ENCODE measurements at regions not wholly inside any gene's neighbourhood (a gene's known extent, or its start where the extent isn't known, plus 50 kb on each side); places are given as distances from the start of the nearest gene placed in this dataset.

DNA sequence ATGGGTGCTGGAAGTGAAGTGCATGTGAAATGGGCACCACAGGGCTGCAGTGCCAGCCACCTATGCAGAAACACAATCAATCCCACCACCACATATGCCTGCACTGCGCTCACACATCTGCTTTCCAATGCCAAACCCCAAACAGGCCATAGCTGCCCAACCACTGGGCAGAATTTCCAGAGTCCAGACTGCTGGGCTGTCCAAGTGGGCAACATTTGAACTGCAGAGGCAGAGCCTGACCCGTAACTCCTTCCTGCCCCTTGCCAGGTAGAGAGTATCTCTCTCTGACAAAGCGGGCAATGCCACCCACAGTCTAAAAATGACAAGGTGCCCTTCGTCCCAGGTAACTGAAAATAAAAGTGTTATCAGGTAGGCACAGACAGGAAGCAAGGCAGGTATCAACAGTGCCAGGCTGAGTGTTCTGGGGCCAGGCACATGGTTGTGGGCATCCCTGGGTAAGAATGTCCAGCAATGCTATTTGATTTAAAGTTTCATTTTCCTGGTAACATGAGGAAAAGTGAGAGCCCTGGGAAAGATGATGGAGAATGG lies 79.5 kb downstream of the FOXA2 start:
- DNase-seq (ENCODE audit: low read depth, low spot score) = no peak

DNA sequence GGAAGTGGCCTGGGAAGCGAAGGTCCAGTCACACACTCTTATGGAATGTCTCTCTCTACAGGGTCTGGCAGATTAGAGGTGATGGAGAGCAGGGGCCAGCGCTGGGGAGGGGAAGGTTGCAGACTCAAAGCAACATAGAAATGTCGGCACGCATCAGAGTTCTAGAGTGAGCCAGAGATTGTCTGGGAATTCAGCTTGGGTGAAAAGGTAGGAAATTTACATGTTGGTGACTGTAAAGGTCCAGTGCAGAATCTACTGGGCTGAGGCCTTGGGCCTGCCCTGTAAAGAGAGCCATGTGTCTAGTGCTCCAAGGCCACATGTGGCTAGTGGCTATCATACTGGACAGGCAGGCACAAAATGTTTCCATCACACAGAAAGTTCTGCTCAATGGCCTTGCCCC lies 80.8 kb downstream of the FOXA2 start:
- no peak for DNase-seq (ENCODE audit: low read depth, low spot score)

DNA sequence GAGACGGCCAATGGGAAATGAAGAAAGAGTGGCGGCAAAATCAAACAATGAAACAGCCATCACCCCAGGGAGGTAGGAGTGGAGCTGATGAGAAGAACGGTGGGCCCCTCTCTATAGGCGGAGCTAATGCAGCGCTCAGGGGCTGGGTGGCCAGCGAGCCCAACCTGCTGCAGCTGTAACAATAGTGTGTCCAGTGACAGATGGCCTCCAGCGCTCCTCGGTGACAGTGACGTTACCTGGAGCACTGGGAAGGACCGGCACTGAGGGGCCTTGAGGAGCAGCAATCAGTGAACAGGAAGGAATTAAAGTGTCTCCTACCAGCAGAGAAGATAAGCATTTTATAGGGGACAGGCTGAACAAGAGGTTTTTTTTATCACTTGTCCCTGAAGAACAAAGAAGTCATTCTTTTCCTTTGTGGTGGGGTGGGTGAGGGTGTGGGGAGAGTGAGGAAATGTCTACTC lies 81.6 kb downstream of the FOXA2 start:
- DNase-seq (ENCODE audit: low read depth, low spot score) = peak; percentile 78

DNA sequence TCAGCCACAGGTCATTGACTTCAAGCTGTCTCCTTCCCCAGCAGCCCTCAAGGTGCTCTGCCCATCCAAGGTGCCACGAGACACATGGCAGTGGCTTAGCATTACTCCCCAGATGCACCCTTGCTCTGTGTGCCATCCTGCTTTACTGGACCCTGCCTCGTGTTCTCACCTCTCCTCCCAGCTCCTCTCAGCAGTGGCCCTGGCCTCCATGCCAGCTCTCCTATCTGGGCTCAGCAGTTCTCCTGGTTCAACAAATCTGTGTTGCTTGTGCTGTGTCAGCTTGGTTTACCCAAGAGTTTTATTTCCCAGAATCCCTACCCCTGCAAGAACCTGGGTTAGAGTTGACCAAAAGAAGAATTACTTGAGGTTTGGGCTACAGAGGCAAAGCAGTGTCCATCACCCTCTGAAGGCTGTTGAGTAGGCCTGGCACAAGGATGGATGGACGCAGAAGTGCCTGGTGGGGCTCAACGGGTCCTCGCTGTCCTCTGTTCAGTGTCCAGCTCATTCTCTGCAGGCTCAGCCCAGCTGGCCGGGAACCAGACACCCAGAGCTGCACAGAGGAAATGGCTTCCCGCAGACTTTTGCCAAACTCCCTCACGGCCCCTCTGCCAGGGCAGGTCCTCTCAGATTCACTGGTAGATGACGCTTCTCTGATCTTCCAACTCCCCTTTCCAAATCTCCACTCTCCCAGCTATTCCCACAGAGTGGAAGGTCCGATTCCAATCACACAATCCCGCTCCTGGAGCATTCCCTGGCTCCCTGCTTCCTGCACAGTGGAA lies 82.6 kb downstream of the FOXA2 start:
- DNase-seq (ENCODE audit: low read depth, low spot score) = no peak

DNA sequence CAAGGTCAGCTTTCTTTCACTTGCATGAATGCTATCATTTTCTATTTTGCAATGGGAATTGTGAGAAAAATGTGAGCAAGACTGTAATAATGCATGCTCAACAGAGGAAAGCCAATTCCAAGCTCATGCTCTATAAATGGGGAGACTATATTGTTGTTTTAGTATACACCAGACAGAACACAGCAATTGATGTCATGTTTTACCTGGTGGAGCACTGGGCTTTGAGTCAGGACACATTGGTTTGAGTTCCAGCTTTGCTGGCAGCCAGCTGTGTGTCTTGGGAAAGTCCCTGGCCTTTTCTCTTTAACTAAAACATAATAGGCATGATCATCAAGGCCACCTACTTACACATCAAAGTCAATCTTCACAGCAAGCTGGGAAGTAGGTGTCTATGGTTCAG lies 83.3 kb downstream of the FOXA2 start:
- no peak for DNase-seq (ENCODE audit: low read depth, low spot score)

DNA sequence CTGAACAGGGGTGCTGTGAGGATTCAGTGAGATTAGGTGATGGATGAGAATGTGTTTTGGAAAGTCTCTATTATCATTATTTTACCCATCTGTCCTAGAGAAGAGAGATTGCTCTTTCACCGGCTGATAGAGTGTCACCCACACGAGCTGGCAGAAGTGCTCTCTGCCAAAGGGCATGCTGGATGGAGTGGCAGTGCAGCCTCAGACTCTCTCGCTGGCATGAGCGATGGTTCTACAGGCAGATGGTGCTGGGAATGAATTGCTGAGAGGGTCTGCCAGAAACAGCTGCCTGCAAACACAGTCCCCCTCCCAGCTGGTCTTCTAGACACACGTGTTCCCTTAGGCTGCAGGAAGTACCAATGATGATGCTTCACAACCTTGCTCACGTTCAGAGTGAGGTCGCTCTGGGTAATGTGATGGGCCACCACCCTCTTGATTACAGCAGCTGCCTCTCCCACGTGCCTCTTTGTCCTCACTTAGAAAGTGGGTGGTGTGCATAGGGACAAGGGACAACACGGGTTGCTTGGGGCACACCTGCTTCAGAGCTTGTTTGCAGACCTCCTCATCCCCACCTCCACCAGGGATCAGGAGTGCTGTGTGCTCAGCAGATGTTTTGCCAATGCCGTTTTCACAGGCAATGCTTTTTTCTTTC lies 84.7 kb downstream of the FOXA2 start:
- DNase-seq (ENCODE audit: low read depth, low spot score) = no peak

DNA sequence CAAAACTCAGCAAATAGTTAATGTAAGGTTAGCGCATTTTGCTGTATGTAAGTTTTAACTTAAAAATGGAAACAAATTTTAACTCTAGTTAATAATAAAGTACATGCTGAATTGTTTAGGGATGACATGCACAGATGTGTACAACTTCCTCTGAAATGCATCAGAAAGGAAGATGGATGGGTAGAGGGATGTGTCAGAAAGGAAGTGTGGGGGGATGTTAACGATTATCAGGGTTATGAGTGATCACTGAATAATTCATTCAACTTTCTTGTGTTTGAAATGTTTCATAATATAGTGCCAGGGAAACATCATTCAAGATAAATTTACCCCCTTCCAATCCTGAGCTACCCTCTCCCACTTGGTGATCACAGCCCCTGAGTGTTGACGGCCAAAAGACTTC lies 87.6 kb downstream of the FOXA2 start:
- DNase-seq (ENCODE audit: low read depth, low spot score) = no peak

DNA sequence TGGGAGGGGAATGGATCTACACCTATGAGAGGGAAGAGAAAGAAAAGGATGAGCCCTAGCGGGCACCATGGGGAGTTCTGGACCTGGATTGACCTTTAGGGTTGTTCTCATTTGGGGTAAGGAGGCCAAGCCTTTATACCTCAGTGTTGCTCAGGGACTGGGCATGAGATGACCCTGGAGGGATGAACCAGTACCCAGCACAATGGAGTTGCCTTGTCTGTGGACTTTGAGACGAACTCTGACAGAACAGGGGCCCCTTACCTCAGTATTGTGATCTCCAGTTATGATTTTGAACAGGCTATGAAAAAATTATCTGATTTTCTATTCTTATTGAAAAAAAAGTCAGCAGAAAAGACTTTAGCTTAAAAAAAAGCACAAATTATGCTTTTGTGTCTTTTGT lies 88.6 kb downstream of the FOXA2 start:
- DNase-seq (ENCODE audit: low read depth, low spot score) = no peak

DNA sequence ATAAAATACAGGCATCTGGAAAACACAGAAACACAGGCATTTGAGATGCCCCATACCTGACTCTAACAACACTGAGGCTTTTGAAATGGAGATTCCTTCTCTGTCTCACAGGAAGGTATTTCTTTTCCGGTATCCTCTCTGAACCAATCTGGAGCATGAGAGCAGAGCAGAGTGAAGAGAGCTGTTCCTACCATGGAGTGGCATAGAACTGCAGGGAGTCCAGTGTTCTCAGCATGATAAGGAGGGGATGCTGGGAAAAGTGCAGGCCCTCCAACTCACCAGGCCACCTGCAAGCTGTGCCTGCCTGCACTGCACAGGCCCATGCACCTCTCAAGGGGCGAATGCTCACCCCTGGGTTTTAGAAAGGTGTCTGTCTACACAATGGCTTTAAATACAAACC lies 89.2 kb downstream of the FOXA2 start:
- no peak for DNase-seq (ENCODE audit: low read depth, low spot score)

DNA sequence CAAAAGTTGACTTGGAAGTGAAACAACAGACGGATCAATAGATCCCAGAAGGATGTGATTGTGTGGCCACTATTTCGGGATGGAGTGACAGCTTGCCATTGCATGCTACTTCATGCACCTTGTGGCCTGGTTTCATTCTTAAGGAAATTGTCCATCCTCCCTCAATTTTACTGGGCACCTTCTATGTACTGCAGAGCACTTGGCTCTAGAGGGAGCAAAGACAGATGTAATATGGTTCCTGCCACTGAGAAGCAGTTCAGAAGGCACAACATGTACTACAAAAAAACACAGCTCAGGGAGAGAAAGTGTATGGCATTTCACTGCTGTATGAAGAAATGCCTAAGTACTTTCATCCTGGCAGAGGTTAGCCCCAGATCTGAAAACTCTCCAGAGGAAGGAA lies 91.9 kb downstream of the FOXA2 start:
- DNase-seq (ENCODE audit: low read depth, low spot score) = no peak

DNA sequence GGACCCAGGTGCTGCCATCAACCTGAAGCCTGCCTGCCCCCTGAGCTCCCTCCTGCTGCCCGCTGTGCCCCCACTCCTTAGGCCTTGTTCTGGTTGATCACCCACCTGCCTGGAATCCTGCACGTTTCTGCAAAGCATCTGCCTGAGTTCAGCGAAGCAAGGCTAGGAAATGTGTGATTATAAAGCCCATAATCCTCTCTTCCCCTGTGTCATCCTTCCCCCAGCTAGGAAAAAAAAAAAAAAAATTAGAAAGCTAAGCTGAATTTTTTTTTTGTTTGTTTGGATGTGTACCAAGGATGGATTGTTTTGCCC lies 93.2 kb downstream of the FOXA2 start:
- no peak for DNase-seq (ENCODE audit: low read depth, low spot score)

DNA sequence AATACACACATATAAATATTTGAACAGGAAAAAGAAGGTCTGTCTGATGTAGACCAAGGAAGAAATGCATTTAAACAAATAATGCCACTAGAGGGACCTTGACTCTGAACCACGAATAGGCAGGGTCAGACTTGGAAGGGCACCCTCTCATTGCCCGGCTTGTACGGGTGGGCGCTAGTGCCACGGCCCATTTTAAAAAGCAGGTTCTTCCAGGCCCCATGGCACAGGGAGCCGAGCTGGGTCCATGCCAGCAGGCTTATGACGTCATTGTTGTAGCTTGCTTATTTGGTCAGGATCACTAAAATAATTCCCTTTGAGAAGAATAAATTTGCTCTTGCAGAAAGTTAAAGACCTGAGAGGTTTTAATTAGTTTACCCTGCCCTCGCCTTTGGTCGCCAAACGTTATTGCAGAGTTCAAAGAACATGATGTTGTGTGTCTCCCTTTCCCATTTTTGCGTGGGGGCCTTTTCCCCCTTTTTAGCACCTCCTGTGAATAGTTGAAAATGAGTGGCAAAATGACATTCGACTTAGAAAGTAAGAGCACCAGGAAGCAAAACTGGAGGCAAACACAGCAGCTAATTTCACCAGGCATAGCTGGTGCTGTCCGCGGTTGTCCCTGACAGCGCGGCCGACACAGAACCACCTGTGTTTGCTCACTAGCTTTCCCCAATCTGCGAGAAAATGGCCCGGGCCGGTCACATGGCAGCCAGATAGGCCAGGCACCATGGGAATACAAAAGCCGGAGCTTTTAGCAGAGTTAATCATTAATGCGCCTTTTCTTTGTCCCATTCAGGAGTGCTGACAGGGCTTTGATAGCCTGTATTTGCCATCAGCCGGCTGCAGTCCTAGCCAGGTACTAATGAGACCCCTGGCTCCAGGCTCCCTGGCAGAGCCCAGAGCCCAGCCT lies 93.8 kb downstream of the FOXA2 start:
- peak; percentile 28 for DNase-seq (ENCODE audit: low read depth, low spot score)

DNA sequence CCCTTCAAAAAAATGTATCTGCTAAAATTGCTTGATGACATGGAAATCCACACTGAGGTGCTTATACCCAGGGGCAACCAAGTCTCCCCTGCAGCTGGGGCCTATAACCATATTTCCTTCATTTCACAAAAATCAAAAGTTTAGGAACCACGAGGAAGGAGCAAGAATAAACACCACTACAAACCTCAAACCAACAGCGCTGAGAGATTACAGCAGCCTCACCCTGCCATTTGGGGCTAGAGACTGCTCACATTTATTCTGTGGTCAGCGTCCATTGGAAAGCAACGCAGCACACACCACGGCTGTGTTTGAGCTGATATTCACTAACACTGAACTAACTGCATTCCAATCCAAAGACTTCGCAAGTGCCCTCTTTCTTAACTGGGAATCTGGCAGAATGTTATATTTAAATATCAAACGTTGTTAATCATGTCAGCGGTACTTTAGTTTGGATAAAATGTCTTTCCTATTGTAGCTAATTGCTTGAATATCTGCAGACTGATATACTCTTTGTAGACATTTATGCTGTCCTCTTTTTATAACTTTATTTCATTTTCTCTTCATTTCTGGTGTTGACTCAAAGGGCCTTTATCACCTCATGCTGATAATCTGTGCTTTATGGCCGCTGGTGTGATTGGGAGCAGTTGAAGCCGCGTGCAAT lies 94.6 kb downstream of the FOXA2 start:
- DNase-seq (ENCODE audit: low read depth, low spot score) = no peak

DNA sequence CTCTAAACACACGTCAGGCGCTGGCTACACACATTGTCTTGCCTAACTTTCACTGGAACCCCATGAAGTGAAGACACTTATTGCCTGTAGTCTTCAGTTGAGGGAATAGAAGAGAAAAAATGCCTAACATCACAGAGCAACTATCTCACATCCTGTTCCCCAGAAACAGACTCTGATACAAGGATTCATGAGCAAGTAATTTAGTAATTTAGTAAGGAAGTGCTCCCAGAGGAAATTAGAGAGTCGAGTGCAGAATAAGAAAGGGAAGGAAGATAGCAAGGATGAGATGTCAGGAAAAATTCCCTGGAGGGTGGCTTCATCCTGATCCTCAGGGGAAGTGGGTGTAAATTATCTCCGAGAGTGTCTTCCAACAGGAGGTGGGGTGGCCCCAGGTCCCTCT lies 104.0 kb downstream of the FOXA2 start:
- DNase-seq (ENCODE audit: low read depth, low spot score) = no peak

DNA sequence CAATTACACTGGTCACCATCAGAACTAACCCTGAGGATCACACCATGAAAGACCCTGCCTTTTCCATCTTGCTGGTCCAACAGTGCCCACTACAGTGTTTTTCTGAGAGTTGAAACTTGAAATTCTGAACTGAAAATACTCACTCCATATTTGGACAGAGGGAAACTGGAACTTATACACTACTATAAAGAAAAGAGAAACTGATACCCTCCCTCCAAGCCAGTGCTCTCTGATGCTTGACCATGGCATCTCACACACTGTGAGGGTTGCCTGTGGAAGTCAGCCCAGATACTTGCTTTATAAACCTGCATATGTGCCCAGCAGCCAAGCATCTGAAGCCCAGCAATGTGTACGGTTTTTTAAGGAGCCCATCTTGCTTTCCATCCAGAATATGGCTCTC lies 108.7 kb downstream of the FOXA2 start:
- no peak for DNase-seq (ENCODE audit: low read depth, low spot score)

DNA sequence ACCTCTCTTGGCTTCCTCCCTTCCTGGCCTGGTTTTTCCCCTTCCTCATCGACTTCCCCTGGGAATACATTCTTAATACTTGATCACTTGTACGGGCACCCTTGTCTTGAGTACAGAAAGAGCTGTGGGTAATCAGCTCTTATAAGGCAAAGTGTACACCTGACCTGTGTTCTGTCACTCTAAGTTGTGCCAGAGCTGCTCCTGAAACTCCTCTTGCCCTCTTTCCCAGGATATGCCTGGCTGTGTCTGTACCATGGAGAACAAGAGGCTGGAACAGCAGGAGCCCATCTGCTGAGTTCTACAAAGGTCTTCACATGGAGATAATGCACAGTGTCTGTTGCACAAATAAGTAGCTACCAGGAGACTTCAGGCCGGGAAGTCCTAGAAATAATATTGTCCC lies 110.1 kb downstream of the FOXA2 start:
- no peak for DNase-seq (ENCODE audit: low read depth, low spot score)

DNA sequence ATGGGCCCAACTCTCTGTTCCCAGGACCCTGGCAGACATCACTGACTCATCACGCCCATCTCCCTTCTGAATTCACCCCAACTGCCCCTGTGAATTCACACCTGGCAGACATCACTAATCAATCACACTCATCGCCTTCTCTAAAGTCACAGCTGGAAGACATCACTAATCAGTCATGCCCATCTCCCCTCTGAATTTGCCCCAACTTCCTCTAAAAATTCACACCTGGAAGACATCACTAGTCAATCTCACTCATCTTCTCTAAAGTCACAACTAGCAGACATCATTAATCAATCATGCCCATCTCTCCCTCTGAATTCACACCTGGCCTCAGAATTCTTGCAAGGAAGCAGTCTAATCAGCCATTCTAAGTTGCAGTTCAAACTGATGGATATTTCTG lies 111.1 kb downstream of the FOXA2 start:
- DNase-seq (ENCODE audit: low read depth, low spot score) = no peak

DNA sequence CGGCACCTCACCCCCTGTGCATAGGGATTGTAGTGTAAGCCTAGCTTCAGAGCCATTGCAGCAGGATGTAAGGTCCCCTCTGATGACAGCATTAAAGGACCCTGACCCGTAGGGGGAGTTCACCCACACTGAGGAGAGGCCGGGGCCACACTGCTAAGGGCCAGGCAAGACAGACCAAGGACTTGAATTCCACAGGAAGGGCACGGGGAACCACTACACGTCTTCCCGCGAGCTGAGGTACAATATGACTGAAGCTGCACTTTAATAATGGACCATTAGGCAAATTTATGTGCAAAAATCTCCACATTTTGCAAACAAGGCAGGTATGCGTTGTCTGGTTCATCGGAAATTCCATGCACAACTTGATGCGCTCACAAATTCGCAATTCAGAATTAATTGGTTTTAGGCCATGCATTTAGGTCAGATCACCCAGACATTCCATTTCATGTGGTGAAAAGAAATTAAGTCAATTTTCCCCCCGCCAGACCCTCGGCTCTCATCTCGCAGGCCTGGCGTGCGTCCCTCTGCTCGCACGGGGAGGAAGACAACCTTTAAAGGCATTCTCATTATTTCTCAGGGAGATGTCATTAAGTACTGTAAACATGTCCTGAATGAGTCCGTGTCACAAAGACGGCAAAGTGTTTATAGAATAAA lies 111.8 kb downstream of the FOXA2 start:
- no peak for DNase-seq (ENCODE audit: low read depth, low spot score)

DNA sequence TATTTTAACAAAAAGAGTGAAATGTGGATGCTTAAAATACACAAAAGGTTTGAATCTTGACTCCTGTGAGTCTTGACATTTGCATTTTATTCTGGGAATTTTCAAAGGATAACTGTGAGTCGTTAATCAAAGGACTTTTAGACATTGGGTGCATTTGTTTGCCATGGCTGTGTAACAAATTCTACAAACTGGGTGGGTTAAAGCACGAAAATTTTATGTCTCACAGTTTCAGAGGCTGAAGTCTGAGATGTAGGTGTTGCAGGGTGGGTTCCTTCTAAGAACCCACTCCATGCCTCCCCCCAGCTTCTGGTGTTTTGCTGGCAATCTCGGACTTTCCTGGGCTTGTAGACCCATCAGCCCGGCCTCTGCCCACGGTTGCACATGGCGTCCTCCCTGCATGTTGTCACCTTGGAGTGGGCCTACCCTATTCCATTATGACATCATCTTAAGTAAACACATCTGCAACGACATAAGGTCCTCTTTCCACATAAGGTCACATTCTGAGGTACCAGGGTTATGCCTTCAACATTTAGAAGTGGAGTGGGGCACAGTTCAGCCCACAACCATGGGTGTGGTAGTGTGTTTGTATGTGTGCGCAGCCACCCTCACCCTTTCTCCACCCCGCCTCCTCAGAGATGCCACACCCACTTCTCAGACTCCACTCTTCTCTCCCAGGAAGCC lies 113.1 kb downstream of the FOXA2 start:
- no peak for DNase-seq (ENCODE audit: low read depth, low spot score)

DNA sequence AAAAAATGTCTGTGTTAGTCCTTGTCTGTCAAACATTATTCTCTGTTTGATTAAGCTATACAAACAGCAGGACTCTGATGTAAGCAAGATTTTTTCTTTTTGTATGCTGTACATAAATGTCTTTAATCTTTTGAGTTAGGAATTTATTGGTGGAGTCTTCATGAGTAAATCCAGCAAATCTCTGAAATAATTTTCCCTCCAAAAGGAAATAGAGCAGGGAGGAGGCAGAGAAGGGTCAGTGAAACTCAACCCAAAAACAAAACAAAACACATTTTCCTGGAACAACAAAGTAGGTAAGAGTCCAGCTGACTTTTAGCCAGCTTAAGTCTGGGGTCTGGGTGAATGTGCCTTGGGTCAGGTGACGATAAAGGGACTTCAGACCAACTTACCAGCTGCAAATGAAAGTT lies 113.7 kb downstream of the FOXA2 start:
- DNase-seq (ENCODE audit: low read depth, low spot score) = no peak

All from ELF-1 (cell line).